Fibroblast of skin of right biceps (primary cell): ENCODE measurements at regions not wholly inside any gene's neighbourhood (a gene's known extent, or its start where the extent isn't known, plus 50 kb on each side); places are given as distances from the start of the nearest gene placed in this dataset.
"Not testable (repeated sequence)": the region's sequence is repeated elsewhere in the genome, so short reads cannot be mapped to it uniquely, and the experiment has no call there.

ENCODE experiments used
- DNase-seq: peaks from one replicate; pipeline ENCODE4 v3.0.0-alpha.2; 2013

DNA sequence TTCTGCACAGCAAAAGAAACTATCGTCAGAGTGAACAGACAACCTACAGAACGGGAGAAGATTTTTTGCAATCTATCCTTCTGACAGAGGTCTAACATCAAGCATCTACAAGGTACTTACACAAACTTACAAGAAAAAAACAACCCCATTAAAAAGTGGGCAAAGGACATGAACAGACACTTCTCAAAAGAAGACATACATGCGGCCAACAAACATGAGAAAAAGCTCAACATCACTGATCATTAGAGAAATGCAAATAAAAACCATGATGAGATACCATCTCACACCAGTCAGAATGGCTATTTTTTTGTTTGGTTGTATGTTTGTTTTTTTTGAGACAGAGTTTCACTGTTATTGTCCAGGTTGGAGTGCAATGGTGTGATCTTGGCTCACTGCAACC is 131.5 kb upstream of the MED13 start:
- not testable (repeated sequence) for DNase-seq

DNA sequence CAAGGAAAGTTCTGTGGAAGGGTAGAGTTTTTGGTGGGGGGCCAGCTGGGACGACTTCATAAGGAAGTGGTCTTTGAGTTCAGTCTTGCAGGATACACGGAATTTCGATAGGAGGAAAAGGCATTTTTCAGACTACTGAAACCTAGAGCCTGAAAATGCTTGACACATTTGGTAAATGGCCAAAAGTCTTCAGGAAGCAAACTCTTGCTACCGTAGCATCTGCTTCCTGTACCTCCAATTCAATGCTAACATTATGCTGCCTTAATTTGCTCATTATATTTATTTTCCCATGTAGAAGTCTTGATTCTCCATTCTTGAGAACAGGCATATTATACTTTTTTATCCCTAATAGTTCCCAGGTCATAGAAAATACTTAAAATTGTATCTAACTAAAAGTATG is 129.3 kb upstream of the MED13 start:
- DNase-seq: no peak

DNA sequence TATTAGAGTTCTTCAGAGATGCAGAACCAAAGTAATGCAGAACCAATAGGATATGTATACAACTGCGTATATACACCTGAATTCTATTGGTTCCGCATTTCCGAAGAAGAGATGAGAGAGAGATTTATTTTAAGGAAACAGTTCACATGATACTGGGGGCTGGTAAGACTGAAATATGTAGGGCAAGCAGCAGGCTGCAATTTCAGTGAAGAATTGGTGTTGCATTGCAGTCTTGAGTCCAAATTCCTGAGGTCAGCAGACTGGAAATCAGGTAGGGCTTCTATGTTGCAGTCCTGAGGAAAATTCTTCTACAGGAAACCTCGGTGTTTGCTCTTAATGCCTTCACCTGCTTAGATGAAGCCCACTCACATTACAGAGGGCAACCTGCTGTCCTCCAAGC is 128.2 kb upstream of the MED13 start:
- DNase-seq: no peak

DNA sequence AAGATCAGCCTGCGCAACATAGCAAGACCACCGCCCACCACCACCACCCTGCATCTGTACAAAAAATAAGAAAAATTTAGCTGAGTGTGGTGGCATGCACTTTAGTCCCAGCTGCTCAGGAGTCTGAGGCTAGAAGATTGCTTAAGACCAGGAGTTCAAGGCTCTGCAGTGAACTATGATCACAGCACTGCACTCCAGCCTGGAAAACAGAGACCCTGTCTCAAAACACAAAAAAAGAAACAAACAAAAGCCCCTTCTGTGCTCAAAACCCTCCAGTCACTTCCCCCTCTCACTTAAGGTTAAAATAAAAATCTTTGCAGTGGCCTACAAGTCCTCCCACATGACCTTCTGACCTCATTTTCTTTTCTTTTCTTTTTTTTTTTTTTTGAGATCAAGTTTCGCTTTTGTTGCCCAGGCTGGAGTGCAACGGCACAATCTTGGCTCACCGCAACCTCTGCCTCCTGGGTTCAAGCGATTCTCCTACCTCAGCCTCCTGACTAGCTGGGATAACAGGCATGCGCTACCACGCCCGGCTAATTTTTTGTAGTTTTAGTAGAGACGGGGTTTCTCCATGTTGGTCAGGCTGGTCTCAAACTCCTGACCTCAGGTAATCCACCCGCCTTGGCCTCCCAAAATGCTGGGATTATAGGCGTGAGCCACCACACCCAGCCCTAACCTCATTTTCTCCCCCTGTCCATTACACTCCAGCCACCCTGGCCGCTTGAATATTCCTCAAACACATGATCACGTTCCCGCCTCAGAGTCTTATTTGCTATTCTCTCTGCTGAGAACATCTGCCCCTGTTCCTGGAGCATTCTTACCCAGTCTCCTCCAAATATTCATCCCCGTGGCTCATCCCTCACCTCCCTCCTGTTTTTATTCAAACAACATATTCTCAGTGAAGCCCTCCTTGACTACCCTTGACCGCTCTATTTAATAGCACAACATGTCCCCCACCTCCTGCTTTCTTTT is 126.6 kb upstream of the MED13 start:
- no peak for DNase-seq

DNA sequence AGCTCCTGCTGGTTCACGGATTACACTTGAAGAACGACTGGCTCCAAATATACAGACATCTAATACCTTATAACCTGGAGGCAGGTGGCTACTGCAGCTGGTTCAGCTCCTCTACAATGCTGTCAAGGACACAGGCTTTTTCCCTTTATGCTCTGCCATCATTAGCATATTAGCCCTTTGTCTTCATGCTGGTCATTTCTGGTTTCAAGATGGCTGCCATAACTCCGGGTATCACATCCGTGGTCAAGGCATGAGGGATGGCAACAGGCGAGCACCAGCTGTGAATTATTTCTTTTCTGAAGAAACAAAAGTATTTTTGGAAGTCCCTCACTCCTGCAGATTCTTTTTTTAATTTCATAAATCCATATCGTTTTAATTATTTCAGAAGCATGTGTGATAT is 124.3 kb upstream of the MED13 start:
- DNase-seq: no peak

DNA sequence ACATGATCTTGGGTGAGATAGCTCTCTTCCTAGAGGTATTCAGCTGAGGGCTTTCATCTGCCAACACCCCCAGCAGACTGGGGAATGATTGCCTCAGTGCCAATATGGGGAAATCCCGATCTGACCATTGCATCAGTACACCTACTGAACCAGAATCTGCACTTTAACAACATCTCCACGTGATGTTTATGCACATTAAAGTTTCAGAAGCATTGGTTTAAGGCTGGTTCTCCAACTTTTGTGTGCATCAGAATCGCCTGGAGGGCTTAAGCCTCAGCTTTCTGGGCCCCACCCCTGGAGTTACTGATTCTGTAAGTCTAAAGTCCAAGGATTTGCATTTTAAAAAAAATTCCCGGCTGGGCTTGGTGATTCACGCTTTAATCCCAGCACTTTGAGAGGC is 123.6 kb upstream of the MED13 start:
- DNase-seq: no peak

DNA sequence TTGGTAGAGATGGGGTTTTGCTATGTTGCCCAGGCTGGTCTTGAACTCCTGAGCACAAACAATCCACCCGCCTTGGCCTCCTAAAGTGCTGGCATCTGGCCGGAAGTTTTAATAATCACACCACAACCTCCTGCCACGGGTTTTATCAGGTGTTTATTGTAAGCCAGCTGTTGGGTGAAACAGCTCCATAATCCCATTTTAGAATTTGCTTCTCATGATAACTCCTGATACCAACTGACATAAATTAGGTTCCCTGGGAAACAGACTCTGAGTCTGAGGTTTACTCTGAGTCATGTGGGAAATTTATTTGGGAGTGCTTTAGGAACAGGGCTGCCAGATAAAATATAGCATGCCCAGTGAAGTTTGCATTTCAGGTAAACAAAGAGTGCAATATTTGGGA is 122.6 kb upstream of the MED13 start:
- no peak for DNase-seq

DNA sequence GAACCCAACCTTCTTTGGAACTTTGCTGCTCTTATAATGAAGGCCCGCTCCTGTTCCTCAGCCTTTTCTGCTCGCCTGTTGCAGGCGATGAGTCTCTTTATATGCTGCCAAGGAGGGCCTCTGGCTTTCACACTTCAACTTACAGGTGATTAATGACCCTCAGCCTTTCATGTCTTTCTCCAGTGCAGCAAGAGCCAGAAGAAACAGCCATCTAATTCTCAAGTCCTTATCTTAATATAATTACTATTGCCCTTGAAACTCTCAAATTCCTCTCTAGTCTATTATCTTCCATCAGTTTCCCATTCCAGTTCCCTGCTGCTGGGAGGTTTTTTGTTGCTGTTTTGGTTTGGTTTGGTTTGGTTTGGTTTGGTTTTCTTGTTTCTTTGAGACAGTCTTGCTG is 121.8 kb upstream of the MED13 start:
- no peak for DNase-seq

DNA sequence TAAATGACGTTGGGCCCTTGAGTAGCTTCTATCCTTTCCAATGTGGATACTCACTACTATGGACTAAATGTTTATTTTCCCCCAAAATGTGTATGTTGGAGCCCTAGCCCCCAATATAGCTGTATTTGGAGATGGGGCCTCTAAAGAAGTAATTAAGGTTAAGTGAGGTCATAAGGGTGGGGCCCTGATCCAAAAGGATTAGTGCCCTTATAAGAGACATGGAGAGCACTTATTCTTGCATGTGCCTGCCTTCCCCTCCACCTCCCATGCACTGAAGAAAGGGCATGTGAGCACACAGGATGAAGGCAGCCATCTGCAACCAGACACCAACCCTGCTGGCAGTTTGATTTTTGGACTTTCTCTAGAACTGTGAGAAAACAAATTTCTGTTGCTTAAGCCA is 115.7 kb upstream of the MED13 start:
- DNase-seq: no peak

DNA sequence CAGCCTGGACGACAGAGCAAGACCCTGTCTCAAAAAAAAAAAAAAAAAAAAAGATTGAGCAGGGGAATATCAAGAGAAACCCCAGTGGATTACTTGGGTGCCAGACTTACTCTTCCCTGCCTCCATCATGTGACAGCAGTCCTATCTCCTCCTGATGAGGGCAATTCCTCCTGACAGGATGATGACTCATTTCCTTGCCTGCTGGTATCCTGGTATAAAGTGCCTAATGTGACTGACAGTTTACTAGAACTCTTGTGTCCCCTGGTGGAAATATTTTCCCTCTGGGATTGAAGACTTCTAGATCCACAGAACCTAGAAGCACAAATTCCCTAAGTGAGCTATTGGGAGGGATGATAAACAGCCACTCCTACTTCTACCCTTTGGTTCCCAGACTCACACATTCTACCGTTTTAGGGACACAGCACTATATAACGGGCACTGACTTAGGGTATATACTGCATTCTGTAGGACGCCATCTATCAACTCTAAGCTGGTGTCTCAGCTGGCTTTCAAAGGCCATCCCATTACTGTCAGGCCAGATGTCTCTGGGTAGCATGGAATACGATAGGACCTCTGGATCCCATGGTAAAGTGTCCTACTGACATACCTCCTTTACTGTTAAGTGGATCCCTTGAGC is 114.6 kb upstream of the MED13 start:
- peak; percentile 54 for DNase-seq

DNA sequence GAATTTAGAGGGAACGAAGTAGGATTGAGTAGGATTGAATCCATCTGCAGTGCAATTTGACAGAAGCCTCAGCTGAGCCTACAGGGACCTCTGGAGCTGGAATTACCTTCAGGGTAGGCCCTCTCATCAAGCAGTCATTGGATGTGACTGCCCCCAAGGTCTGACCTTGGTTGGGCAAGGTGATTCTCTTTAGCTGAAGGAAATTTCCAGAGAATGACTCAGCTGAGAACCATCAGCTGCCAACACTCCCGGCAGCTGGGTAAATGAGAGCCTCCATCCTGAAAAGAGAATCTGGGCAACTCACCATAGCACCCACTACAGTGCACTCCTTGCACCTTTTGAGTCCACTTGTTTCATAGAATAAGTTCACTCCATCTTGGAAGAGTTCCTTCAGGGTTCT is 113.5 kb upstream of the MED13 start:
- no peak for DNase-seq

DNA sequence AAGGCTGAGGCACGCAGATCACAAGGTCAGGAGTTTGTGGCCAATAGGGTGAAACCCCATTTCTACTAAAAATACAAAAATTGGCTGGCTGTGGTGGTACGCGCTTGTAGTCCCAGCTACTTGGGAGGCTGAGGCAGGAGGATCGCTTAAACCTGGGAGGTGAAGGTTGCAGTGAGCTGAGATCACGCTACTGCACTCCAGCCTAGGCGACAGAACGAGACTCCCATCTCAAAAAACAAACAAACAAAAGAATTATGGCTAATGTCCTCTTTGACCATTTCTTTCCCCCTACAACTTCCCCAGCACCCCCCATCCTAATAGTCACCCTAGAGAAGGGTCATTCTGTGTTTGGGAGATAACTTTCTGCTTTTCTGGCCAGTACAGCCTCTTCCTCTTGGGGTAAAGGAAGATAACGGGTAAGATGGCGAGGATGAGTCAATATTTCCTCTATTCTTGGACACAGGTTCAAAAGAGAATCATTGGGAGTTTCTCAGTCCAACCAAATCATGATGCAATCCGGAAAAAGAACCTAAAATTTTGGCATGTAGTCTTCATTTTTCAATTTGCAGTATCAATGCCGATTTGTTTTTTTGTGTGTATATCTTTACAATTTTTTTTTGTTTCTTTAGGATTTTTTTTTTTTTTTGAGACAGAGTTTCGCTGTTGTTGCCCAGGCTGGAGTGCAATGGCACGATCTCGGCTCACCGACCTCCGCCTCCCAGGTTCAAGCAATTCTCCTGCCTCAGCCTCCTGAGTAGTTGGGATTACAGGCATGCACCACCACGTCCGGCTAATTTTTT is 107.6 kb upstream of the MED13 start:
- DNase-seq: no peak

DNA sequence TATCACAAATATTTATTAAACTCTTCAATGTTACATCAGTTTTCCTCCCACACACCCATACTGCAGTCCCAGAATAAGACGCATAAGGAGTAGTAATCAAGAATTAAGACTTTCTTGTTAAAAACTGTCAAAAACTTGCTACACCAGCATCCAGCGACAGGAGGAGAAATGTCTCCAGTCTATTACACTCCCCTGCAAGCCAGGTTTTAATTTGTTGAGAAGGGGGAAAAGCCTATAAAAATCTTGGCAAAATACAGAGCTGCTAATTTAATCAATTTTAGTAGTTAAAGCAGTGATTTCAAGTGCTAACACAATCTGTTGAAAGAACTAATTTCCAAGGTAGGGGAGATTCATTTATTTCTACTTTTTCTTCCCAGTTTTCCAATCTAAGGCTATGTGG is 102.0 kb upstream of the MED13 start:
- no peak for DNase-seq

DNA sequence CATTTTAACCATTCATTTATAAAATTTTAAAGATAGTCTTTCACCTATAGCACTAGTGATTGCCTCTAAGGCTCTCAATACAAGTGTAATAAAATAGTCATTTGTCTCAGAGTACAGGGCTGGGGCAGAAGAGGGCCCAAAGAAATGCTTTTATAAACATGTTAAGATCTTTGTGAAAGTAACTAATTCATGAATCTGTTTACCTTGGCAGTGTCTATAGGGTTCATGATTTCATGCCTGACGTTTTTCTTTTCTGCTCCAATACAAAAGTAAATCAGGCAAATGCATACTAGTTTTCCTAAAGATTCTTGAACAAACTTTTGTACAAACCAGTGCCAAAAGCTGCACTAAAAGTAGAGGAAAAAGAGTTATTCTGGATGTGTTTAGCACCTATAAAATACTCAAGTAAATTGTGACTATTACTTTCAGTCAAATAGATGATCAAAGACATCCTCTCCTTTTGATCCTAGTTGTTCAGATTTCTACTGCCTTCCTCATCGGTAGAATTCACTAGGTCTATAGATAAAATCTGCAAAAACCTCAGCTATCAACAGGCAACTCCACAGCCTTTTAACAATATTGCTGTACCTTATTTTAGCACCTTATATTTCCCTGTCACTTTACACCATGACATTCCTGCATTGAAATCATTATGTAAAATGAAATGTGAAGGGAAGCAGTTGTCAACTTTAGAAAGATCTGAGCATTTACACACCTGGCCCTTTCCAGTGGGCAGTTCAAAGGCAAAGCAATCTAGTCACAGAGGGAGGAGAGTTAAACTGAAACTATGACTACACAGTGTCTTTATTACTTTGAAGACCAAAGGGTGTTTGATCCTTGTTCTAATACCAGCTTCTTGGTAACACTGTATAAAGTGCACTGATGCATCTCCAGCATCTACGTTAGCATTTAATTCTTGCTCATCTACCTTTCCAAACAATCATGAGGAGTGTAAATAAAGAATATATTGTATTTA is 100.0 kb upstream of the MED13 start:
- no peak for DNase-seq

DNA sequence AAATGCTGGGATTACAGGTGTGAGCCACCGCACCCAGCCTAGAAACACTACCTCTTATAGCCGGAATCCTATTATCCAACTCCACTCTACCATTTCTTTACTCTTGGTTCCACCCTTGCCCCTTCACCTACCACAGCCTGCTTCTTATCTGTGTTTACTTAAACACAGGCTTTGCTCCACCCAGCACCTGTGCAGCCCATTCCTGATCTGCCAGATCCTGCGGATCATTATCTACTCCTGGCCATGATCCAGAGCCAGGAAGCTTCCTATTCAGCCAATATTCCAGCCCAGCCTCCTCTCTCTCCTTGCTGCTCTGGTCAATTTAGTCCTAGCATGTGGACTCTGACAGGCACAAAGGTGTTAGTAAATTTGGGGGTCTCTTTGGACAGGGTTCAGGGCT is 98.8 kb upstream of the MED13 start:
- no peak for DNase-seq

DNA sequence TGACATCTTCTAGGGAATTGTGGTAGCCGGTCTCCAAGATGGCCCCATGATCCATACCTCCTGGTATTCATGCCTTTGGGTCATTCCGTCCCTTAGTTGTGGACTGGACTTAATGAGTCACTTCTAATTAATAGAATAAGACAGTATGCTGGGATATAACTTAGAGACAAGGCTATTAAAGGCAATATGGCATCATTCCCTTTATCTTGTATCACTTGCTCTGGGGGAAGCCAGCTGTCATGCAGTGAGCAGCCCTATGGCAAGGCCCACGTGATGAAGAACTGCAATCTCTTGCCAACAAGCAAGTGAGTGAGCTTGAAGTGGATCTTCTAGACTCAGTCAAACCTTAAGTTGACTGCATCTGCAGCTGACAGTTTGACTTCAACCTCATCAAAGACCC is 97.8 kb upstream of the MED13 start:
- no peak for DNase-seq

DNA sequence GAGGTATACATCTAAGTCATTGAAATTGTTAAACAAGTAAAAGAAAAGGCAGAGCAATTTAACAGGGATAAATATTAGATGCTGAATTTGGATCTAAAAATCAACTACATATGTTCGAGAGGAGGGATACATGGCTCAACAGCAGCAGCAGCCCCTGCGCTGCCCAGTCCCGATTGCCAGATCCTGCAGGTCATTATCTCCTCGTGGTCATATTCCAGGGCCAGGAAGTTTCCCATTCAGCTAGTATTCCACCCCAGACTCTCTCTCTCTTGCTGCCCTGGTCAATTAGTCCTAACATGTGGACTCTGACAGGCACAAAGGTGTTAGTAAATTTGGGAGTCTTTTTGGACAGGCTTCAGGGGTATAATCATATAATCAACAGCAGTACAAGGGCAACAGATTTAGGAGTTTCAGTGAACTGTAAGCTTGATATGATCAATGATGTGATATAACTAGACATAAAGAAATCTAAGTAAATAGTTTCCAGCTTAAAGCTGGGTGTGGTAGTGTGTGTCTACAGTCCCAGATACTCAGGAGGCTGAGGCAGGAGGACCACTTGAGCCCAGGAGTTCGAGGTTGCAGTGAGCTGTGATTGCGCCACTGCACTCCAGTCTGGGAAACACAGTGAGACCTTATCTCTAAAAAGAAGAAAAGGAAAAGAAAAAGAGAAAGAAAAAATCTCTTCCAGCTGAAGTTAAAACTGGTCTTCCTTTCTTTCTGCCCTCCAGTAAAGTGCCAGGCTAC is 96.5 kb upstream of the MED13 start:
- no peak for DNase-seq

DNA sequence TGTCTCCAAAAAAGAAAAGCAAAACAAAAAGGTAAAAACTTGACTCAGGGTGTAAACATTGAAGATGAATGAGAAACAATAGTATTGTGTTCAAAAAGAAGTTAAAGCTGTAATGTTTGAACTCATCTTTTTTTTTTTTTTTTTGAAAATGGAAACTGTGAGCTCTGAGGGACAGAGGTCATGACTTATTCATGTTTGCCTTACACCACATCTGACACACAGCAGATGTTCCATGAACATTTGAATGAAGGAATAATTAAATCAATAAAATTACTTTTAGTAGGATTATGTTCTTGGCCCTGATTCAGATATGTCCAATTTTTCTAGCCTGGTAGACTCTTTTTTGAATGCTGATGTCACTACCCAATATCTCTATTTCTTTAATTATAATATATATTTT is 95.7 kb upstream of the MED13 start:
- DNase-seq: no peak

DNA sequence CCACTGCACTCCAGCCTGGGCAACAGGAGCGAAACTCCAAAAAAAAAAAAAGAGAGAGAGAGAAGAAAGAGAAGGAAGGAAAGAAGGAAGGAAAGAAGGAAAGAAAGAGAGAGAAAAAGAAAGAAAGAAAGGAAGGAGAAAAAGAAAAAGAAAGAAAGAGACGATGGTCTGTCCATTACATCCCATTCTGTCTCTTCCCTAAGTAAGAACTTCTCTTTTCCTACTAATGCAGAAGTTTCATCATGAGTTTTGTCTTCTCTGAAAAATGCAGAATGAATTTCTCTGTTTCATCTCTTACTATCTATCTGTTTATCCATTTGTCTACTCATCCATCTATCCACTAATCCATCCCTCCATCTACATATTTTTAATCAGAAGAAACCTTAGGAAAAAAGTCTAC is 94.9 kb upstream of the MED13 start:
- no peak for DNase-seq

DNA sequence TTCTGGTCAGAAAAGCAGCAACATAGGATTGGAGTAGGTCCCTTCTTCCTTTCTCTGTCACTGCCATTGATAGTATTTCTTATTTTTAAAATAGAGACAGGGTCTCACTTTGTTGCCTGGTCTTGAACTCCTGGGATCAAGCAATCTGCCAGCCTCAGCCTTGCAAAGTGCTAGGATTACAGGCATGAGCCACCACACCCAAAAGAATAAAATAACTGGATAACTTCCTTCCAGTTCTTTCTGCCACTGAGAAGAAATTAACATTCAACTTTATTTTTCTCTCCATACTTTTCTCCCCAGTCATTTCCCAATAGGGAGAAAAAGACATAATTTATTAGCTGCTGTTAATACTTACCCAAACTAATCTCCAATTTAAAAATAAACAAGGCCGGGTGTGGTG is 91.9 kb upstream of the MED13 start:
- no peak for DNase-seq

DNA sequence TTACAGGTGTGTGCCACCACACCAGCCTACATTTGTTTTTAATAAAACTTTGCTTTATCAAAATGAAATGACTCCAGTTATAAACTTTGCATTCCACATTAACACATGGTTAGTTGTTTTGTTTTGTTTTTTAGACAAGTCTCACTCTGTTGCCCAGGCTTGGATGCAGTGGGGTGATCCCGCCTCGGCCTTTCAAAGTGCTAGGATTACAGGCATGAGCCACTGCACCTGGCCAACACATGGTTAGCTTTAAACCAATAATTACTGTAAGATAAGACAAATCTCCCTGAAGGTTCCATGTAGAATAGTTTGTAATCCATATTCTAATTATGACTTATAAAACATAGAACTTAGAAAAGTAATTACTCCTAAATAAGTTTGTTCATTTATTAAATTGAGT is 89.8 kb upstream of the MED13 start:
- DNase-seq: no peak

DNA sequence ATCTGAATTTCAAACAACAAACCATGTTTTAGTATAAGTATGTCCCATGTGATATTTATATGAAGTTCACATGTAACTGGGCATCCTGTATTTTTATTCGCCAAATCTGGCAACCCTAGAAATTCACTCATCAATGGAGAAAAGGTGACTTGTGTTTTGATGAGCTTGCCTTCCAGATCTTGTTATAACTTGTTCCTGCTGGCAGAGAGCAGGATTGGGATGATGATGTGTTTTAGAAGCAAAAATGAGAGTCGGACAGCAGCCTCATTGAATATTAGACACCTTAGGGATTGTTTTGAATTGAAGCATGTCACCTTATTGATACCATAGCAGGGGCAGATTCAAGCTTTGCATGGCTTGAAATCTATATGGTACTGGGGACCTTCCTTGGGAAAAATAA is 85.4 kb upstream of the MED13 start:
- DNase-seq: no peak
